Hepatocyte (in vitro differentiated cells): ENCODE measurements at regions not wholly inside any gene's neighbourhood (a gene's known extent, or its start where the extent isn't known, plus 50 kb on each side); places are given as distances from the start of the nearest gene placed in this dataset.

Source experiments
- EZH2phosphoT487 ChIP-seq: fragments of 200-600 bp; sonication (generic); IDR thresholded peaks from one replicate; pipeline ENCODE4 v1.6.1; 2018; ENCODE audit warnings: antibody characterized with exemption, mild to moderate bottlenecking, low read depth, moderate library complexity; ENCODE audit not compliant: unreplicated experiment, severe bottlenecking
- TF ChIP-seq, protein P1 (sequence below): fragments of 200-600 bp; sonication (generic); IDR thresholded peaks from 2 replicates; pipeline ENCODE4 v1.5.1; 2016; ENCODE audit warnings: antibody characterized with exemption, mild to moderate bottlenecking; ENCODE audit not compliant: poor library complexity

- TF ChIP-seq, protein P1, sequence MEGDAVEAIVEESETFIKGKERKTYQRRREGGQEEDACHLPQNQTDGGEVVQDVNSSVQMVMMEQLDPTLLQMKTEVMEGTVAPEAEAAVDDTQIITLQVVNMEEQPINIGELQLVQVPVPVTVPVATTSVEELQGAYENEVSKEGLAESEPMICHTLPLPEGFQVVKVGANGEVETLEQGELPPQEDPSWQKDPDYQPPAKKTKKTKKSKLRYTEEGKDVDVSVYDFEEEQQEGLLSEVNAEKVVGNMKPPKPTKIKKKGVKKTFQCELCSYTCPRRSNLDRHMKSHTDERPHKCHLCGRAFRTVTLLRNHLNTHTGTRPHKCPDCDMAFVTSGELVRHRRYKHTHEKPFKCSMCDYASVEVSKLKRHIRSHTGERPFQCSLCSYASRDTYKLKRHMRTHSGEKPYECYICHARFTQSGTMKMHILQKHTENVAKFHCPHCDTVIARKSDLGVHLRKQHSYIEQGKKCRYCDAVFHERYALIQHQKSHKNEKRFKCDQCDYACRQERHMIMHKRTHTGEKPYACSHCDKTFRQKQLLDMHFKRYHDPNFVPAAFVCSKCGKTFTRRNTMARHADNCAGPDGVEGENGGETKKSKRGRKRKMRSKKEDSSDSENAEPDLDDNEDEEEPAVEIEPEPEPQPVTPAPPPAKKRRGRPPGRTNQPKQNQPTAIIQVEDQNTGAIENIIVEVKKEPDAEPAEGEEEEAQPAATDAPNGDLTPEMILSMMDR, result no peak
- TF ChIP-seq EZH2phosphoT487, result no peak
Observed at GRCh38 chr13:79096099-79096498, 310.0 kb downstream of the RBM26 start.
